NCI-H345 (cell line): ENCODE measurements at regions not wholly inside any gene's neighbourhood (a gene's known extent, or its start where the extent isn't known, plus 50 kb on each side); places are given as distances from the start of the nearest gene placed in this dataset.

ENCODE experiments used
- DNase-seq: peaks from one replicate; lab custom pipeline; 2025; lab: John Stamatoyannopoulos, UW

- DNase-seq: no peak
Measured at GRCh38 chr4:101593666-101594065, 196.9 kb upstream of the BANK1 start.

- no peak for DNase-seq
Measured at GRCh38 chr4:101584306-101584705, 206.2 kb upstream of the BANK1 start.

GRCh38 chr4:101563126-101563525 is 215.8 kb upstream of the PPP3CA start:
- DNase-seq: no peak

- DNase-seq: no peak
Measured at GRCh38 chr4:101556842-101557241, 209.5 kb upstream of the PPP3CA start.

GRCh38 chr4:101555341-101555880 is 208.1 kb upstream of the PPP3CA start:
- DNase-seq: no peak

- no peak for DNase-seq
Measured at GRCh38 chr4:101540336-101540735, 193.0 kb upstream of the PPP3CA start.

- DNase-seq: no peak
Measured at GRCh38 chr4:101528526-101528925, 181.2 kb upstream of the PPP3CA start.

GRCh38 chr4:101527188-101527587 is 179.9 kb upstream of the PPP3CA start:
- no peak for DNase-seq

- DNase-seq: no peak
Measured at GRCh38 chr4:101515566-101515965, 168.2 kb upstream of the PPP3CA start.

GRCh38 chr4:101515099-101515498 is 167.8 kb upstream of the PPP3CA start:
- DNase-seq: no peak

- no peak for DNase-seq
Measured at GRCh38 chr4:101512416-101512815, 165.1 kb upstream of the PPP3CA start.

- DNase-seq: no peak
Measured at GRCh38 chr4:101501421-101501820, 154.1 kb upstream of the PPP3CA start.

GRCh38 chr4:101500742-101501141 is 153.4 kb upstream of the PPP3CA start:
- no peak for DNase-seq

- peak; percentile 6 for DNase-seq
Measured at GRCh38 chr4:101475246-101475645, 127.9 kb upstream of the PPP3CA start.

GRCh38 chr4:101471201-101471600 is 123.9 kb upstream of the PPP3CA start:
- DNase-seq: no peak

GRCh38 chr4:101464596-101464995 is 117.3 kb upstream of the PPP3CA start:
- no peak for DNase-seq

- no peak for DNase-seq
Measured at GRCh38 chr4:101458914-101459313, 111.6 kb upstream of the PPP3CA start.

GRCh38 chr4:101458473-101458872 is 111.1 kb upstream of the PPP3CA start:
- no peak for DNase-seq

GRCh38 chr4:101451086-101451485 is 103.8 kb upstream of the PPP3CA start:
- no peak for DNase-seq

GRCh38 chr4:101441446-101441845 is 94.1 kb upstream of the PPP3CA start:
- DNase-seq: no peak

GRCh38 chr4:101439926-101440325 is 92.6 kb upstream of the PPP3CA start:
- no peak for DNase-seq

GRCh38 chr4:101421386-101421785 is 74.1 kb upstream of the PPP3CA start:
- no peak for DNase-seq

GRCh38 chr4:101420661-101421060 is 73.3 kb upstream of the PPP3CA start:
- no peak for DNase-seq

GRCh38 chr4:101419336-101420135 is 72.2 kb upstream of the PPP3CA start:
- peak; percentile 28 for DNase-seq
